MCF 10A (cell line): ENCODE measurements at regions not wholly inside any gene's neighbourhood (a gene's known extent, or its start where the extent isn't known, plus 50 kb on each side); places are given as distances from the start of the nearest gene placed in this dataset.

Source experiments
- BruUV-seq: library from RNA; stranded (reverse); fragments of 400-500 nt; replicated peaks from 2 replicates; lab custom pipeline; 2021; lab: Mats Ljungman, UMichigan
- CTCF ChIA-PET: fragments of 300-600 bp; sonication (Branson Sonifier 250); formaldehyde crosslinking; extraction: SDS; loops from one replicate; lab custom pipeline; 2021; ENCODE audit warnings: antibody characterized with exemption, inconsistent platforms; lab: Yijun Ruan, JAX
- POLR2A ChIA-PET: fragments of 300-600, 350-650 bp; sonication (Branson Sonifier 250); formaldehyde crosslinking; extraction: SDS; loops from one replicate; lab custom pipeline; 2020; ENCODE audit warnings: antibody characterized with exemption, inconsistent platforms; lab: Yijun Ruan, JAX
- DNase-seq: peaks from one replicate; pipeline ENCODE4 v3.0.0-alpha.2; 2018; ENCODE audit not compliant: unreplicated experiment
- H3K27ac Mint-ChIP-seq: one replicate; pipeline ENCODE4 v1.8.0; 2022; ENCODE audit warnings: mild to moderate bottlenecking, low read depth, mixed read lengths; ENCODE audit not compliant: unreplicated experiment
- H3K27me3 Mint-ChIP-seq: one replicate; pipeline ENCODE4 v1.8.0; 2022; ENCODE audit warnings: mixed read lengths; ENCODE audit not compliant: insufficient read depth, unreplicated experiment
- H3K36me3 Mint-ChIP-seq: one replicate; pipeline ENCODE4 v1.8.0; 2022; ENCODE audit warnings: mild to moderate bottlenecking, moderate library complexity, mixed read lengths; ENCODE audit not compliant: insufficient read depth, unreplicated experiment
- H3K4me1 Mint-ChIP-seq: one replicate; pipeline ENCODE4 v1.8.0; 2022; ENCODE audit warnings: mixed read lengths; ENCODE audit not compliant: insufficient read depth, unreplicated experiment
- H3K4me3 Mint-ChIP-seq: one replicate; pipeline ENCODE4 v1.8.0; 2022; ENCODE audit warnings: mild to moderate bottlenecking, moderate library complexity, mixed read lengths; ENCODE audit not compliant: unreplicated experiment
- H3K9me3 Mint-ChIP-seq: one replicate; pipeline ENCODE4 v1.8.0; 2022; ENCODE audit warnings: mixed read lengths; ENCODE audit not compliant: unreplicated experiment
- intact Hi-C: fragments of 100-400 bp; cut with micrococcal nuclease; formaldehyde crosslinking; loops from 2 replicates; pipeline ENCODE4 v1.14.1; 2022
- TF ChIP-seq, protein P1 (sequence below): fragments of 200-600 bp; IDR thresholded peaks from one replicate; pipeline ENCODE4 v1.8.0; 2022; ENCODE audit warnings: antibody characterized with exemption, mild to moderate bottlenecking; ENCODE audit not compliant: unreplicated experiment

DNA sequence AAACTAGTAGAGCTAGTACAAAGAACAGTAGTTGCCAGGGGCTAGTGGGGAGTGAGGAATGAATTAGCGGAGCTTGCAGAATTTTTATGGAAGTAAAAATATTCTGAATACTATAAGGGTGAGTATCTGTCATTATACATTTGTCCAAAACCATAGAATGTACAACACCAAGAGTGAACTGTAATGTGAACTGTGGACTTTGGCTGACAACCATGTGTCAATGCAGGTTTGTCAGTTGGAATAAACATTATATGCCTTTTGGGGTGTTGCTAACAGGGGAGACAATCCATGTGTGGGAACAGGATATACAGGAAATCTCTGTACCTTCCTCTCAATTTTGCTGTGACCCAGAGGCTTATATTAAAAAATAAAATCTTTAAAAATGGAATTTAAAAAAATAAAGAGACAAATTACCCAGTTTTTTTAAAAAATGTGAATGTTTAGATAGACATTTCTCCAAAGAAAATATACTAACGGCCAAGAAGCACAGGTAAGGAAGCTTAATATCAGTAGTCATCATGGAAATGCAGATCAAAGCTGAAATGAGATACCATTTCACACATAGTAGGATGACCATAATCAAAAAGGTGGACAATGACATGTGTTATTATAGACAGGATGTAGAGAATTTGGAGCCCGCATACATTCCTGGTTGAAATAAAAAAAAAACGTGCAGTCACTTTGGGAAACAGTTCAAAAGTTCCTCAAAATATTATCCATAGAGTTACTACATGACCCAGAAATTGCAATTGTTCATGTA is 899.8 kb downstream of the RAB28 start:
- CTCF ChIA-PET: no interaction called here
- BruUV-seq: no TSS peak
- TF ChIP-seq, protein P1, sequence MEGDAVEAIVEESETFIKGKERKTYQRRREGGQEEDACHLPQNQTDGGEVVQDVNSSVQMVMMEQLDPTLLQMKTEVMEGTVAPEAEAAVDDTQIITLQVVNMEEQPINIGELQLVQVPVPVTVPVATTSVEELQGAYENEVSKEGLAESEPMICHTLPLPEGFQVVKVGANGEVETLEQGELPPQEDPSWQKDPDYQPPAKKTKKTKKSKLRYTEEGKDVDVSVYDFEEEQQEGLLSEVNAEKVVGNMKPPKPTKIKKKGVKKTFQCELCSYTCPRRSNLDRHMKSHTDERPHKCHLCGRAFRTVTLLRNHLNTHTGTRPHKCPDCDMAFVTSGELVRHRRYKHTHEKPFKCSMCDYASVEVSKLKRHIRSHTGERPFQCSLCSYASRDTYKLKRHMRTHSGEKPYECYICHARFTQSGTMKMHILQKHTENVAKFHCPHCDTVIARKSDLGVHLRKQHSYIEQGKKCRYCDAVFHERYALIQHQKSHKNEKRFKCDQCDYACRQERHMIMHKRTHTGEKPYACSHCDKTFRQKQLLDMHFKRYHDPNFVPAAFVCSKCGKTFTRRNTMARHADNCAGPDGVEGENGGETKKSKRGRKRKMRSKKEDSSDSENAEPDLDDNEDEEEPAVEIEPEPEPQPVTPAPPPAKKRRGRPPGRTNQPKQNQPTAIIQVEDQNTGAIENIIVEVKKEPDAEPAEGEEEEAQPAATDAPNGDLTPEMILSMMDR: no peak
- Mint-ChIP-seq H3K9me3 (no peaks in the 10 kb centered on the region), H3K36me3 (peaks cover 5% of the 10 kb centered on the region), H3K4me1 (peaks cover 17% of the 10 kb centered on the region), H3K27me3 (no peaks in the 10 kb centered on the region), H3K27ac (no peak overlapping the region), H3K4me3 (no peak overlapping the region)
- peak; percentile 61 for DNase-seq
- intact Hi-C loops: no loop called here
- POLR2A ChIA-PET: no interaction called here

DNA sequence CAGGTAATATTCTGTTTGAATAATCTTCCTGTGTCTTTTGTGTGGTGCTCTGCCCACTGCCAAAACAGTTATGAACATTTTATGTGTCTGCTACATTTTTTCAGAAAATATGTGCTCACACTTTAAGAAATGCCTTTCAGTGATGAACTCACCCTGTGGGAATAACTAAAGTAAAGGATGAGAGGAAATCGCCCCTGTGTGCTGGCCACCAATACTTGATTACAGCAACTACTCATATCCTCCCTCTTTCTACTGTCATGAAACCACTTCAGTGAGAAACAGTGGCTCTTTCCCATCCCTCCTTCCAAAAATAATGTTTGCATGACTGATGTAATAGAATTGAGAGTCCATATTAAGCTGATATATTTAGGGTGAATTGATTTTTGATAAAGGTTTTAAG is 900.9 kb downstream of the RAB28 start:
- peak; percentile 74 for DNase-seq
- Mint-ChIP-seq H3K4me1 (peaks cover 23% of the 10 kb centered on the region), H3K9me3 (no peaks in the 10 kb centered on the region), H3K36me3 (peaks cover 6% of the 10 kb centered on the region), H3K27me3 (no peaks in the 10 kb centered on the region), H3K27ac (peak overlapping the region; percentile 54), H3K4me3 (peak overlapping the region; percentile 28)
- intact Hi-C loops: no loop called here
- ChIA-PET POLR2A (no interaction called here), CTCF (no interaction called here)
- BruUV-seq: no TSS peak
- TF ChIP-seq, protein P1: no peak

DNA sequence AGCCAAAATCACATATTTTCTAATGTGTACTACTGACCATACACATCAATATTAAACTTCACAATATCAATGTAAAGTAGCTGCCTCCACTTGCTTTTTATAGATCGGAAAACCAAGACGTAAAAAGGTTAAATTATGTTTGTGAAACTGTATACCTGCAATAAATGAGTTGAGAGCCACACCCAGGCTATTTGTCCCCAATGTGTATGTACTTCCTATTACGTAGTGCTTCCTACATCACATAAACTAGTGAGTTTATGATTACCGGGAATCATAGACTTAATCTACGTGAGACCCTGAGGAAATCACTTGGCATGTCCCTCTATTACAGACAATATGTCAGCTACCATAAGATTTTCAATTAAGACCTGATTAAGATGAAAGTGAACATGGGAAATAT is 903.4 kb downstream of the RAB28 start:
- ChIA-PET POLR2A (interaction anchor here (0.6 to 1.3 kb wide), 2 partner anchors 14 to 1348 kb away, joined by 3 read pairs; no protein-coding TSS in a partner anchor), CTCF (interaction anchor here (0.7 kb wide), 1 partner anchor 659 kb away, joined by 3 read pairs; no protein-coding TSS in a partner anchor)
- no TSS peak for BruUV-seq
- peaks cover 6% of the 10 kb centered on the region for H3K36me3 Mint-ChIP-seq
- H3K27ac Mint-ChIP-seq: no peak overlapping the region
- H3K27me3 Mint-ChIP-seq: no peaks in the 10 kb centered on the region
- intact Hi-C loops: no loop called here
- TF ChIP-seq, protein P1: no peak
- no peak overlapping the region for H3K4me3 Mint-ChIP-seq
- peaks cover 31% of the 10 kb centered on the region for H3K4me1 Mint-ChIP-seq
- H3K9me3 Mint-ChIP-seq: no peaks in the 10 kb centered on the region
- no peak for DNase-seq

DNA sequence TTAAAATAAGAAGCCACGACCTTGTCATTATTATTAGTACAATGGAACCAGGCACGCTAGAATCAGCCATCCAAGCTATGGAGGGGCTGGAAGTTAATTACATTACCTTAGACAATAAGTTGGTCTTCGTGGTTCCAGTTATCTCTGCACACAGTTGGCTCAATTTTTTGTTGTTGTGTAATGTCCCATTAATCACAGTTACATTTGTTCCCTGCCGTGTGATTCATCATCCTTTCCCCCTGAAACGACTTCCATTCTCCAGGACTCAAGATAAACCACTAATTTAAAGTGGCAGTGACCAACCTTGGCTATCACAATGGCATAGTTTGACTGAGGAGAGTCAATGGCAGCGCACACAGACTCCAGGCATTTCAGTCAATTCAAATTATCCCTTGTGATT is 905.0 kb downstream of the RAB28 start:
- intact Hi-C loops: no loop called here
- POLR2A ChIA-PET: no interaction called here
- Mint-ChIP-seq H3K9me3 (no peaks in the 10 kb centered on the region), H3K4me1 (peaks cover 39% of the 10 kb centered on the region), H3K4me3 (no peak overlapping the region), H3K27me3 (no peaks in the 10 kb centered on the region), H3K36me3 (peaks cover 6% of the 10 kb centered on the region), H3K27ac (no peak overlapping the region)
- BruUV-seq: no TSS peak
- TF ChIP-seq, protein P1: no peak
- CTCF ChIA-PET: interaction anchor here (0.6 to 1.0 kb wide), 2 partner anchors 11 to 255 kb away, joined by 3 read pairs; no protein-coding TSS in a partner anchor
- peak; percentile 83 for DNase-seq
